ENCODE measurements at regions not wholly inside any gene's neighbourhood (a gene's known extent, or its start where the extent isn't known, plus 50 kb on each side); places are given as distances from the start of the nearest gene placed in this dataset.

DNA sequence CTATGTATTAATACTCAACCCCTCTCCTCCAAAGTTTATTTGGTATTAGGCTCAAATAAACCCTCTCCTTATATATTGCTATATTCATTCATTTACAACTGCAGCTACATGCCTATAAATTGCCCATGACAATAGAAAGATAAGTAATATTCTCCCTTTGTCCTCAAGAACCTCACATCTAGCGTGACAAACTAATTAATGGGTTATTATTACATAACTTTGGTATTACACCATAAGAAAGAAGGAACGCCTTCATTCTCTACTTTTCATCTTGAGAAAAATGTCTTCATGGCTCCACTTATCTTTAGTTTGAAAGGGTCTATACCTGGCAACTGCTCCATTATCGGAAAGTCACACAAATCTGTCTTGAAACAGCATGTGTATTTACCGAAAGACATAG is 157.7 kb upstream of the RASGEF1B start:
- no TSS peak for BruUV-seq (replicated peaks)
- Histone ChIP-seq H3K4me3 (no peak overlapping the region), H3K27me3 (replicated peaks in 1 of 2; ENCODE audit: control insufficient read depth in 2 of 2, insufficient read depth in 2 of 2, low read length in 1 of 2) (no peaks in the 10 kb centered on the region), H3K79me2 (ENCODE audit: control insufficient read depth, insufficient read depth, low read length) (no peaks in the 10 kb centered on the region), H3K4me1 (ENCODE audit: control insufficient read depth, insufficient read depth, low read length) (no peaks in the 10 kb centered on the region), H3K27ac (ENCODE audit: control insufficient read depth, insufficient read depth) (no peak overlapping the region), H2AFZ (ENCODE audit: control insufficient read depth, low read depth, low read length) (no peak overlapping the region), H3K9ac (ENCODE audit: control insufficient read depth, insufficient read depth, low read length) (no peak overlapping the region), H4K20me1 (ENCODE audit: control insufficient read depth, insufficient read depth) (no peaks in the 10 kb centered on the region), H3K4me2 (ENCODE audit: control insufficient read depth, insufficient read depth) (no peak overlapping the region), H3K36me3 (ENCODE audit: control insufficient read depth in 2 of 2, insufficient read depth in 2 of 2, low read length in 1 of 2) (no peaks in the 10 kb centered on the region), H3K9me3 (replicated peaks; ENCODE audit: control insufficient read depth, insufficient read depth, low read length) (no peaks in the 10 kb centered on the region)
- ChIA-PET POLR2A (no interaction called here), RAD21 (ENCODE audit: unreplicated experiment) (no interaction called here), SMC1A (ENCODE audit: uncharacterized antibody, unreplicated experiment) (no interaction called here), CTCF (no interaction called here)
- DNase-seq (ENCODE audit: low read depth, low spot score) (no peak), FAIRE-seq (no peak), ATAC-seq (no peak)
- intact Hi-C loops (cut with micrococcal nuclease; ENCODE audit: unreplicated experiment) (no loop called here), in situ Hi-C loops (cut with MboI) (no loop called here)
- no peak for TF ChIP-seq NR2C1 (IDR thresholded peaks at IDR 0.05)
- TF ChIP-seq, protein P1, sequence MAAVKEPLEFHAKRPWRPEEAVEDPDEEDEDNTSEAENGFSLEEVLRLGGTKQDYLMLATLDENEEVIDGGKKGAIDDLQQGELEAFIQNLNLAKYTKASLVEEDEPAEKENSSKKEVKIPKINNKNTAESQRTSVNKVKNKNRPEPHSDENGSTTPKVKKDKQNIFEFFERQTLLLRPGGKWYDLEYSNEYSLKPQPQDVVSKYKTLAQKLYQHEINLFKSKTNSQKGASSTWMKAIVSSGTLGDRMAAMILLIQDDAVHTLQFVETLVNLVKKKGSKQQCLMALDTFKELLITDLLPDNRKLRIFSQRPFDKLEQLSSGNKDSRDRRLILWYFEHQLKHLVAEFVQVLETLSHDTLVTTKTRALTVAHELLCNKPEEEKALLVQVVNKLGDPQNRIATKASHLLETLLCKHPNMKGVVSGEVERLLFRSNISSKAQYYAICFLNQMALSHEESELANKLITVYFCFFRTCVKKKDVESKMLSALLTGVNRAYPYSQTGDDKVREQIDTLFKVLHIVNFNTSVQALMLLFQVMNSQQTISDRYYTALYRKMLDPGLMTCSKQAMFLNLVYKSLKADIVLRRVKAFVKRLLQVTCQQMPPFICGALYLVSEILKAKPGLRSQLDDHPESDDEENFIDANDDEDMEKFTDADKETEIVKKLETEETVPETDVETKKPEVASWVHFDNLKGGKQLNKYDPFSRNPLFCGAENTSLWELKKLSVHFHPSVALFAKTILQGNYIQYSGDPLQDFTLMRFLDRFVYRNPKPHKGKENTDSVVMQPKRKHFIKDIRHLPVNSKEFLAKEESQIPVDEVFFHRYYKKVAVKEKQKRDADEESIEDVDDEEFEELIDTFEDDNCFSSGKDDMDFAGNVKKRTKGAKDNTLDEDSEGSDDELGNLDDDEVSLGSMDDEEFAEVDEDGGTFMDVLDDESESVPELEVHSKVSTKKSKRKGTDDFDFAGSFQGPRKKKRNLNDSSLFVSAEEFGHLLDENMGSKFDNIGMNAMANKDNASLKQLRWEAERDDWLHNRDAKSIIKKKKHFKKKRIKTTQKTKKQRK (IDR thresholded peaks at IDR 0.05; ENCODE audit: low read depth, low read length), result no peak
- no peak for TF ChIP-seq DPF2 (IDR thresholded peaks at IDR 0.05)
- TF ChIP-seq FOXM1 (IDR thresholded peaks at IDR 0.05; ENCODE audit: low read depth, low read length), result no peak
- no peak for TF ChIP-seq RUNX3 (IDR thresholded peaks at IDR 0.05; ENCODE audit: low read length)
- TF ChIP-seq MTA3 (IDR thresholded peaks at IDR 0.05; ENCODE audit: borderline replicate concordance, low read length), result no peak
- no peak for TF ChIP-seq PAX5 (IDR thresholded peaks at IDR 0.05; ENCODE audit: borderline replicate concordance, low read depth, low read length)
- TF ChIP-seq POLR2A (IDR thresholded peaks at IDR 0.05; ENCODE audit: low read depth, low read length), result no peak
- no peak for TF ChIP-seq HDAC2 (IDR thresholded peaks at IDR 0.05)
- TF ChIP-seq MTA2 (IDR thresholded peaks at IDR 0.05; ENCODE audit: low read depth), result no peak
- TF ChIP-seq, protein P2, sequence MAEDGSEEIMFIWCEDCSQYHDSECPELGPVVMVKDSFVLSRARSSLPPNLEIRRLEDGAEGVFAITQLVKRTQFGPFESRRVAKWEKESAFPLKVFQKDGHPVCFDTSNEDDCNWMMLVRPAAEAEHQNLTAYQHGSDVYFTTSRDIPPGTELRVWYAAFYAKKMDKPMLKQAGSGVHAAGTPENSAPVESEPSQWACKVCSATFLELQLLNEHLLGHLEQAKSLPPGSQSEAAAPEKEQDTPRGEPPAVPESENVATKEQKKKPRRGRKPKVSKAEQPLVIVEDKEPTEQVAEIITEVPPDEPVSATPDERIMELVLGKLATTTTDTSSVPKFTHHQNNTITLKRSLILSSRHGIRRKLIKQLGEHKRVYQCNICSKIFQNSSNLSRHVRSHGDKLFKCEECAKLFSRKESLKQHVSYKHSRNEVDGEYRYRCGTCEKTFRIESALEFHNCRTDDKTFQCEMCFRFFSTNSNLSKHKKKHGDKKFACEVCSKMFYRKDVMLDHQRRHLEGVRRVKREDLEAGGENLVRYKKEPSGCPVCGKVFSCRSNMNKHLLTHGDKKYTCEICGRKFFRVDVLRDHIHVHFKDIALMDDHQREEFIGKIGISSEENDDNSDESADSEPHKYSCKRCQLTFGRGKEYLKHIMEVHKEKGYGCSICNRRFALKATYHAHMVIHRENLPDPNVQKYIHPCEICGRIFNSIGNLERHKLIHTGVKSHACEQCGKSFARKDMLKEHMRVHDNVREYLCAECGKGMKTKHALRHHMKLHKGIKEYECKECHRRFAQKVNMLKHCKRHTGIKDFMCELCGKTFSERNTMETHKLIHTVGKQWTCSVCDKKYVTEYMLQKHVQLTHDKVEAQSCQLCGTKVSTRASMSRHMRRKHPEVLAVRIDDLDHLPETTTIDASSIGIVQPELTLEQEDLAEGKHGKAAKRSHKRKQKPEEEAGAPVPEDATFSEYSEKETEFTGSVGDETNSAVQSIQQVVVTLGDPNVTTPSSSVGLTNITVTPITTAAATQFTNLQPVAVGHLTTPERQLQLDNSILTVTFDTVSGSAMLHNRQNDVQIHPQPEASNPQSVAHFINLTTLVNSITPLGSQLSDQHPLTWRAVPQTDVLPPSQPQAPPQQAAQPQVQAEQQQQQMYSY (CRISPR knock-in tag; IDR thresholded peaks at IDR 0.05), result no peak
- no peak for TF ChIP-seq RCOR1 (conservative IDR thresholded peaks at IDR 0.05; ENCODE audit: low read depth, low read length)
- TF ChIP-seq MYB (IDR thresholded peaks at IDR 0.05; ENCODE audit: borderline replicate concordance, low read depth, low read length), result no peak
- TF ChIP-seq SREBF2 (IDR thresholded peaks at IDR 0.05; ENCODE audit: low read length), result no peak
- 10% methylated on average over 4 of the region's 4 CpGs for WGBS (ENCODE audit: insufficient coverage, insufficient replicate concordance, low lambda C conversion rate, missing lambda C conversion rate)

Data from GM12878 (cell line).